ENCODE measurements at regions not wholly inside any gene's neighbourhood (a gene's known extent, or its start where the extent isn't known, plus 50 kb on each side); places are given as distances from the start of the nearest gene placed in this dataset.
"Not testable (repeated sequence)": the region's sequence is repeated elsewhere in the genome, so short reads cannot be mapped to it uniquely, and the experiment has no call there.

DNA sequence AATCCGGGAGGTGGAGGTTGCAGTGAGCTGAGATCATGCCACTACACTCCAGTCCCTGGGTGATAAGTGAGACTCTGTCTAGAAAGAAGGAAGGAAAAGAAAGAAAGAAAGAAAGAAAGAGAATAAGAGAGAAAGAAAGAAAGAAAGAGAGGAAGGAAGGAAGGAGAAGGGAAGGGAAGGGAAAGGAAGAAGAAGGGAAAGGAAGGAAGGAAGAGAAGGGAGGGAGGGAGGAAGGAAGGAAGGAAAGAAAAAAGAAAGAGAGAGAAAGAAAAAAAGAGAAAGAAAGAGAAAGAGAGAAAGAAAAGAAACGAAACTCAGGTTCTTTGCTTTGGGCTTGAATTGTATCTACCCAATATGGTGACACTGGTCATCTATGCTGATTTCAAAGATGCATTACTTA lies 102.3 kb upstream of the GATA6 start:
- ATAC-seq, result no peak
- Histone ChIP-seq H3K4me1 (no peaks in the 10 kb centered on the region), H3K27me3 (no peaks in the 10 kb centered on the region), H3K36me3 (no peaks in the 10 kb centered on the region), H3K4me3 (no peak overlapping the region), H3K9me3 (no peaks in the 10 kb centered on the region), H3K27ac (no peak overlapping the region)
- 86 to 97% (median 88%) methylated on average over 2 of the region's 2 CpGs for WGBS, 4 donors
- intact Hi-C loops (cut with DNase I), result no loop called here
- no peak for DNase-seq
- no peak for TF ChIP-seq POLR2A (IDR thresholded peaks at IDR 0.05)
- TF ChIP-seq, protein P1, sequence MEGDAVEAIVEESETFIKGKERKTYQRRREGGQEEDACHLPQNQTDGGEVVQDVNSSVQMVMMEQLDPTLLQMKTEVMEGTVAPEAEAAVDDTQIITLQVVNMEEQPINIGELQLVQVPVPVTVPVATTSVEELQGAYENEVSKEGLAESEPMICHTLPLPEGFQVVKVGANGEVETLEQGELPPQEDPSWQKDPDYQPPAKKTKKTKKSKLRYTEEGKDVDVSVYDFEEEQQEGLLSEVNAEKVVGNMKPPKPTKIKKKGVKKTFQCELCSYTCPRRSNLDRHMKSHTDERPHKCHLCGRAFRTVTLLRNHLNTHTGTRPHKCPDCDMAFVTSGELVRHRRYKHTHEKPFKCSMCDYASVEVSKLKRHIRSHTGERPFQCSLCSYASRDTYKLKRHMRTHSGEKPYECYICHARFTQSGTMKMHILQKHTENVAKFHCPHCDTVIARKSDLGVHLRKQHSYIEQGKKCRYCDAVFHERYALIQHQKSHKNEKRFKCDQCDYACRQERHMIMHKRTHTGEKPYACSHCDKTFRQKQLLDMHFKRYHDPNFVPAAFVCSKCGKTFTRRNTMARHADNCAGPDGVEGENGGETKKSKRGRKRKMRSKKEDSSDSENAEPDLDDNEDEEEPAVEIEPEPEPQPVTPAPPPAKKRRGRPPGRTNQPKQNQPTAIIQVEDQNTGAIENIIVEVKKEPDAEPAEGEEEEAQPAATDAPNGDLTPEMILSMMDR (IDR thresholded peaks at IDR 0.05), result no peak

DNA sequence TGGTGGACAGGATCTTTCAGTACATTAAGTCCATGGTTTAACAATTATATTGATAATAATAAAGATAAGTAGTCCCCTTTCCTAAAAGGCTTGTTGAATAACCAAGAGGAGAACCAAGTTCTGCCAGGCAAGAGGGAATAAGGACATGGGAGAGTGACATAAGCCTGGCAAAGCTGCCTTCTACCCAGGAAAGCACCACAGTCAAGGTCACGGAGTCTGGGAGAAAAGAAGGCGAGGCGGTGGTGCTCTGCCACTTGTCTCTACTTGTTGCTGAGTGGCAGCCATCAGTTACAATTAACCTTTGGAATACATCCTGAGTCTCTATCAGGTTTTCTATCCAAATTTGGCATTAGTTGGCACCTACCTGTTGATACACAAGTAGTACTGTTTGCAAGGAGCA lies 101.7 kb upstream of the GATA6 start:
- ATAC-seq, result no peak

DNA sequence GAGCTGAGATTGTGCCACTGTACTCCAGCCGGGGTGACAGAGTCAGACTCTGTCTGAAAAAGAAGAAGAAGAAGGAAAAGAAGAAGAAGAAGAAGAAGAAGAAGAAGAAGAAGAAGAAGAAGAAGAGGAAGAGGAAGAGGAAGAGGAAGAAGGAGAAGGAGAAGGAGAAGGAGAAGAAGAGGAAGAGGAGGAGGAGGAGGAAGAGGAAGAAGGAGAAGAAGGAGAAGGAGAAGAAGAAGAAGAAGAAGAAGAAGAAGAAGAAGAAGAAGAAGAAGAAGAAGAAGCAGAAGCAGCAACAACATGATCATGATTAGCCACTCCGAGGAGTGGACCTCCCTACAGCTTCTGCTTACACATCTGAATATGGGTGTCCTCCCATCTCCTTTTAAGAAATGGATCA lies 100.6 kb upstream of the GATA6 start:
- H3K27ac ChIP-seq; H3K27me3 ChIP-seq; ATAC-seq; H3K36me3 ChIP-seq; H3K9me3 ChIP-seq; DNase-seq; H3K4me3 ChIP-seq; intact Hi-C loops (cut with DNase I); H3K4me1 ChIP-seq: not testable (repeated sequence)
- 88 to 98% (median 94%) methylated on average over 2 of the region's 2 CpGs for WGBS, 4 donors

More for the DNA sequence above, 101.7 kb upstream of the GATA6 start:
- no peak for TF ChIP-seq POLR2A (IDR thresholded peaks at IDR 0.05)
- TF ChIP-seq, protein P1 (IDR thresholded peaks at IDR 0.05), result no peak
- DNase-seq, result no peak
- intact Hi-C loops (cut with DNase I), result no loop called here
- WGBS, 4 donors, result 63 to 83% (median 82%) methylated on average over 3 of the region's 3 CpGs
- no peaks in the 10 kb centered on the region for H3K4me1 ChIP-seq
- H3K27me3 ChIP-seq, result no peaks in the 10 kb centered on the region
- no peaks in the 10 kb centered on the region for H3K36me3 ChIP-seq
- H3K9me3 ChIP-seq, result no peaks in the 10 kb centered on the region
- no peak overlapping the region for H3K4me3 ChIP-seq
- H3K27ac ChIP-seq, result no peak overlapping the region

DNA sequence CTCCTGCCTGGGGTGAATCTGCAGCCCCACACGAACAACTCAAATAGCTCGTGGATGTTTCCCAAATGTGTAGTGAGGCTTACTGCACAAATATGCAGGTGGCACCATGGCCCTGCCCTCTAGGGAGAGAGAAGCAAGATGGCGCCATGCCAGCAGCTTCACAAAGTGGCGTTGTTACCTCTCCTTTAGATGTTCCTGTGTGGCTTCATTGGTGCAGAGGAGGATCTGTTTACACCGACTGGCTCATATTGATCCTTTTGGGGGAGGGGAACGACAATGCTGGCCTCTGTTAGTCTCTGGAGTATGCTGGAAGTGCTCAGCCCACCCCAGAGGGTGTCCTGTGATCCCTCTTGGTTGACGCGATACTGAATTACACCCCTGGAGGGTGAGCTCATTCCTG lies 99.5 kb upstream of the GATA6 start:
- whole genome bisulfite sequencing, 4 donors, result 71 to 79% (median 78%) methylated on average over 8 of the region's 8 CpGs

DNA sequence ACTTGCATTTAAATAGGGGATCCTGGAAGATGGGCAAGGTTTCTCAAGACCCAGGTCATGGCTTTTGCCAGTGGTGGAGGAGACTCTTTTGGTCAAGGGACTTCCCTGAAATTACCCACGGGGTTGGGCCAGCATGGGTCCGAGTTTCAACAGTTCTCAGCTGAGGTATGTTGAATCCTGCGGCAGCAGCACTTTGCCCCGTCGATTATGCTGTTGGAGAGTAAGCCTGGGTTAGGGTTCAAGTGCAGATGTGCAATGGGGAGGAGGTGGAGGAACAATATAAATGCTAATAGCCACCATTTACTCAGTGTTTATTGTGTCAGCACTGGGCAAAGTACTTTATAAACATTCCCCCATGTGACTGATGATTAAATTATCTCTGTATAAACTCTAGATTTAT lies 96.0 kb upstream of the GATA6 start:
- Histone ChIP-seq H3K27me3 (no peaks in the 10 kb centered on the region), H3K4me3 (no peak overlapping the region), H3K9me3 (no peaks in the 10 kb centered on the region), H3K4me1 (no peaks in the 10 kb centered on the region), H3K27ac (no peak overlapping the region), H3K36me3 (no peaks in the 10 kb centered on the region)
- DNase-seq, result no peak
- intact Hi-C loops (cut with DNase I), result no loop called here
- ATAC-seq, result no peak
- WGBS, 4 donors, result 88 to 95% (median 91%) methylated on average over 5 of the region's 5 CpGs
- no peak for TF ChIP-seq POLR2A (IDR thresholded peaks at IDR 0.05)
- TF ChIP-seq, protein P1 (IDR thresholded peaks at IDR 0.05), result no peak

More for the DNA sequence above, 99.5 kb upstream of the GATA6 start:
- Histone ChIP-seq H3K27me3 (no peaks in the 10 kb centered on the region), H3K9me3 (no peaks in the 10 kb centered on the region), H3K4me3 (no peak overlapping the region), H3K36me3 (no peaks in the 10 kb centered on the region), H3K27ac (no peak overlapping the region), H3K4me1 (no peaks in the 10 kb centered on the region)
- intact Hi-C loops (cut with DNase I), result no loop called here
- ATAC-seq (no peak), DNase-seq (no peak)
- TF ChIP-seq, protein P1 (IDR thresholded peaks at IDR 0.05), result no peak
- no peak for TF ChIP-seq POLR2A (IDR thresholded peaks at IDR 0.05)
